Epithelial cell of prostate (primary cell): ENCODE measurements at regions not wholly inside any gene's neighbourhood (a gene's known extent, or its start where the extent isn't known, plus 50 kb on each side); places are given as distances from the start of the nearest gene placed in this dataset.

Source experiments
- DNase-seq: peaks from one replicate; pipeline ENCODE4 v3.0.0-alpha.2; 2011; ENCODE audit warnings: low read depth, low spot score
- H3K27ac ChIP-seq: fragments of 450-650 bp; 2 replicates; pipeline ENCODE4 v1.5.1; 2017; ENCODE audit warnings: mild to moderate bottlenecking

DNA sequence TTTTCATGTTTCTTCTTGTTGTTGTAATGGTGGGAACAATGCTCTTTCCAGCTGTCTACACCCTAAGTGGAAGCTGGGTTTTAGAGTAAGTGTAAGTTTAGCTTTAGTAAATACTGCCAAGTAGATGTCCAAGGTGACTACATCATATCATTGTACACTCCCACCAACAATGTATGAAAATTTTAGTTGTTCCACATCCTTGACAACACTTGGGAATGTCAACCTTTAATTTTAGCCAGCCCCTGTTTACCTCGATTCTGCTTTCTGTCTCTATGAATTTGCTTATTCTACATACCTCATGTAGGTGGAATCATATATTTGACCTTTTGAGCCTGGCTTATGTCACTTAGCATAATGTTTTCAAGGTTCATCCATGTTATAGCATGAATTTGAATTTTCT is 93.0 kb downstream of the MTPAP start:
- no peak overlapping the region for H3K27ac ChIP-seq
- no peak for DNase-seq

DNA sequence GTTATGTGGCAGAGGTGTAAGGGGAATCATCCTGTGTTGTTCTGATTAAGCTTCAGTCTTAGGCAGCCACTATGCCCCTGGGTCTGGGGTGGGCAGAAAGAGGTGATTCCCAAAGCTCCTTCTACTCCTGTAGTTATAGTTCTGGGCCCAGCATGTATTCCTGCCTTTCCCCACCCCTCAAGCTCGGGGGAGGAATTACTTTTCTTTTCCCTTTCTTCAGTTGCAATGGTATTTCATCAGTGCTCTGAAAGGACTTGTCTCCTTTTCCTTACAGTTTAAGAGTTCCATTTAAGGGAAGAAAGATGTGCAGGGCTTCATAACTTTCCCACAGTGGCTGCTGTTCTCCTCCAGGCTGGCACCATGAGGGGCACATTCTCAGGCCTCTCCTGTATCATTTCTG is 94.2 kb downstream of the MTPAP start:
- no peak overlapping the region for H3K27ac ChIP-seq
- no peak for DNase-seq

DNA sequence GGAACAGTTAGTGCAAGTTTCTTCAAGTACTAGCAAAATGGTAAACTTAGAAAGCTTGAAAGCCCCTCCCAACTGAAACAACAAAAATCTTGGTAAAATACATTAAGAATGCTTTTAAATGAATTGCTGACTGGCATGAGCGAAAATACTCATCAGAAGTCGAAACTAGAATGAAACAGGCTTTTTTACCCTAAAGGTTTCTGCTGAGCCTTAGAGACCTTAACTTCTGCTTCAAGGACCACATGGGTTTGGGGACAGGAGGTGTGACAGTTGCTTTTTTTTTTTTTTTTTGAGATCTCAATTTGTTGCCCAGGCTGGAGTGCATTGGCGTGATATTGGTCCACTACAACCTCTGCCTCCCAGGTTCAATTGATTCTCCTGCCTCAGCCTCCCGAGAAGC is 100.3 kb downstream of the MTPAP start:
- no peak overlapping the region for H3K27ac ChIP-seq
- no peak for DNase-seq

DNA sequence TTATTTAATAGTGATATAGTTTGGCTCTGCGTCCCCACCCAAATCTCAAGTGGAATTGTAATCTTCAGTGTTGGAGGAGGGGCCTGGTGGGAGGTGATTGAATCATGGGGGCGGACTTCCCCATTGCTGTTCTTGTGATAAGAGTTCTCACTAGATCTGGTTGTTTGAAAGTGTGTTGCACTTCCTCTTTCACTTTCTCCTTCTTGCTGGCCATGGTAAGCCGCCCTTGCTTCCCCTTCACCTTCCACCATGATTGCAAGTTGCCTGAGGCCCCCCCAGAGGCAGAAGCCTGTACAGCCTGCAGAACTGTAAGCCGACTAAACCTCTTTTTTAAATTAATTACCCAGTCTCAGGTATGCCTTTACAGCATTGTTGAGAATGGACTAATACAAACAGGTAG is 101.4 kb downstream of the MTPAP start:
- H3K27ac ChIP-seq: no peak overlapping the region

DNA sequence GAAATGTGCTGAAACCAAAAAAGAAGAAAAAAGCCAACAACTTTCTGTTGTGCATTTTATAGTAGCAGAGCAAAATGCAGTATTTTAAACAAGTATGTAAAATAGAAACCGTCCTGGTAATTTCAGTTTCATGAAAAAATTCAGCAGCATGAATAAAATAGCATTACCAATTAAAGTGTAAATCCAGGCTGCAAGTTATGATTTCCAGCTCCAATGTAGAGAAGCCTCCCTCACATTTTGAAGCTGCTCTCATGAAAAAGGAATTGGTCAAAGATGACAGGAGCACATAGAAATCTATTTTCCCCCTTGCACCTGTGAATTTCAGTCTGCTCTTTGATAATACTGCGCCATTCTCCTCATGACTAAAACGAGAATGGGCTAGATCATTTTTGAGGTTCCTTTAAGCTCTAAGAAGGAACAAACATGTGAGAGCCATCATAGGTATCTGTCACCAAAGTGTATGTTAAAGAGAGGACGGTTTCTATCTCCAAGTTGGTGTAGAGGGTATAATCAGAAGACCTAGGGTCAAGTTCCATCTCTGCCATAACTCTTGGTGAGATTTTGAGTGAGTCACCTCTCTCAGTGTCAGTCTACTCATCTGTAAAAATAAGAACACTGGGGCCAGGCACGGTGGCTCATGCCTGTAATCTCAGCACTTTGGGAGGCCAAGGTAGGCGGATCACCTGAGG is 107.5 kb downstream of the MTPAP start:
- DNase-seq: no peak
- no peak overlapping the region for H3K27ac ChIP-seq

More for the DNA sequence above, 101.4 kb downstream of the MTPAP start:
- no peak for DNase-seq

DNA sequence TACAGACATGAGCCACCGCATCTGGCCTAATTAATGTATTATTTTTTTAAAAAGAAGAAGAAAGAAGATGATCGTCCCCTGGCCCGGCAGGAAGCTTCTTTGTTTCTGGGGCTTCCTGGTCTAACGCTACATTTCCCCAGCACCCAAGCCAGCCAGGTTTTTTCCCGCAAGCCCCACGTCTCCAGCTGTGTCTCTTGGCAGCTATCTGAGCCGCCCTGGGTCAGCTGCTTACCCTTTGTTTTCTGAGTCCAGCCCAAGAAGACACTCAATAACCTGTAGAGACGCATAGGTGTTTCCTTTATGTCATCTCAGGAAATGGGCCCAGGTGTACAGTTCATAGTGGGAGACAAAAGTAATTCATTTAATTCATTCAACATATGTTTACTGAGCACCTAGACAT is 110.2 kb downstream of the MTPAP start:
- no peak for DNase-seq
- H3K27ac ChIP-seq: no peak overlapping the region

DNA sequence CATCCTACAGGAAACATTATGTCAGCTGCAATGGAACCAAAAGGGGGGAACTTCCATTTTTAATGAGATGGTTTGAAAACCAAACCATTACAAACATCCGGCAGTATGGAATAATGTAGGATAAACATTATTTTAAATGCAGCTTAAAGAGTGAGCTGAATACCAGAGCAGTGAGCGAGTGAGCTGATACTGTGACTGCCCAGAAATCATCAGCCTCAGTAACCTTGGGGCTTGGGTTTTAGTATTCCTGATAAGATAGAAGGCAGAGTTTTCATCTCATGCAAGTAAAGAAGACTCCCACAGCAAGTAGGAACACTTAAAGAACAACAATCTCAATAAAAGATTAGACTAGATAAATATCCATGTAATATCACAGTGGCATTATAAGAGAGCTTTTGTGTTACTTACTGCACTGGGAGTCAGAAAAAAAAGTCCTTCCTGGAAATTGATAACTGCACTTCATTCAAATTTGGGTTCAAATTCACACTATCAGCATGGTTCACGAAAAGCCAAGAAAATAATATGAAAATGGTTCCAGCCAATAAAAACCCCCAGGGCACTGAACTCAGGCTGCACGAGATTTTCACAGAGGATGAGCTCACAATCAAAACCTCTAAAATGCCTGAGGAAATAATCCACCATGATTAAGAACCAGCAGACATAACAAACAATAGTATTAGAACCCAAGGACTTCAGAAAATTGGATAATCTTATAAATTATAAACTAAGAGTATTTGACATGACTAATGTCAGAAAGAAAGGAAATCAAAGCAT is 115.7 kb downstream of the MTPAP start:
- no peak for DNase-seq
- no peak overlapping the region for H3K27ac ChIP-seq

DNA sequence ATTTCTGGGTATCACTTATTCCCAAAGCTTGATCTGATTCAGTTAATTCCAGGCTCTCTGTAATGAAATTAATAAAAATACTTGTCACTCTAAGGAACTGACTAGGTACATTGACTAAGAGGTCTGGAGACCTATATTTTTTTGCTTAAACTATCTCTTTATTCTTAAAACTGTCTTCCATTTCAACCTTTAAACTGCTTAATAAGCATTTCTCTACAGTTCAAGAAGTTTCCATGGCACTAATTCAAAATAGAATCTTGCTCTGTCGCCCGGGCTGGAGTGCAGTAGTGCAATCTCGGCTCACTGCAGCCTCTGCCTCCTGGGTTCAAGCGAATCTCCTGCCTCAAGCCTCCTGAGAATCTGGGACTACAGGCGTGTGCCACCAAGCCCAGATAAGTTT is 117.4 kb downstream of the MTPAP start:
- no peak for DNase-seq
- no peak overlapping the region for H3K27ac ChIP-seq

DNA sequence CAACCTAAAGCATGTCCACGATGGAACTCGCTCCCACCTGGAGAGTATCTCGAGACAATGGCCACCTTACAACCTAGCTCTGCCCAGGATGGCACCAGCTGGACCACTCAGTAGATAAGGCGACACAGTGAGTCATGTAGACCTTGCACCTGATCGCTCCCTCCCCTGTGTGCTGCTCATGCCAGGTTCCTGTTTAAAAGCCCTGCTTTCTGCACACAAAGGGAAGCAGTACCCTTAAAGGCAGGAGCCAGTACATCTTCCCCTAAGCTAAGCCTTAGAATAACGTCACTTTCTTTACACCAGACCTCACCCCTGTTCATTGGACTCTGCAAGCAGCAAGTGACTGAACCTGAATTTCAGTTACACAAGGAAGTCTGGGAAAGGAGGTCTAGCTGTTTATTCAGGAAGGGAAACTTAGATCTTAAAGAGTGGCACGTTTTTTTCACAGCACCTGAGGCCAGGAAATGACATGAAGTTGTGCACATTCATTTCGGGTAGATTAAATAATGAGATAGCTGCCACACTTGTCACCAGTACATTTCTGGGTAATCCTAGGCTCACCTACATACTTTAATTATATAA is 117.9 kb downstream of the MTPAP start:
- no peak overlapping the region for H3K27ac ChIP-seq
- no peak for DNase-seq

DNA sequence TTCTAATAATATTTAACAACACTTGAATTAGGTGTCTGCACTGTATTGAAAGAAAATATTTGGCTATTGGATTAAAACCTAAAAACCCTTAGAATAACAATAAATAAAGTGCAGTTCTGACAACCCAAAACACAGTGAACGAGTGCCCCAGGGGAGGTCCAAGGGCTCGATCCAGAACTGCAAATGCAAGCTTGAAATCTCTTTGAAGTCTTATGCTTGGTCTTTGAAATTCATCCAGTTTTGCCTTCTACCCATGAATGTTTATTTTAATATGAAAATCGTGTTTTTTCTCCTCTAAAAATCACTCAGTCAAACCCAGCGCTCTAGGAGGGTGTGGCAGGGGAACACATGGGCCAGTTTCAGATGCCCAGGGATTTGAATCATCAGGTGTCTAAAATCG is 119.5 kb downstream of the MTPAP start:
- H3K27ac ChIP-seq: no peak overlapping the region
- no peak for DNase-seq

DNA sequence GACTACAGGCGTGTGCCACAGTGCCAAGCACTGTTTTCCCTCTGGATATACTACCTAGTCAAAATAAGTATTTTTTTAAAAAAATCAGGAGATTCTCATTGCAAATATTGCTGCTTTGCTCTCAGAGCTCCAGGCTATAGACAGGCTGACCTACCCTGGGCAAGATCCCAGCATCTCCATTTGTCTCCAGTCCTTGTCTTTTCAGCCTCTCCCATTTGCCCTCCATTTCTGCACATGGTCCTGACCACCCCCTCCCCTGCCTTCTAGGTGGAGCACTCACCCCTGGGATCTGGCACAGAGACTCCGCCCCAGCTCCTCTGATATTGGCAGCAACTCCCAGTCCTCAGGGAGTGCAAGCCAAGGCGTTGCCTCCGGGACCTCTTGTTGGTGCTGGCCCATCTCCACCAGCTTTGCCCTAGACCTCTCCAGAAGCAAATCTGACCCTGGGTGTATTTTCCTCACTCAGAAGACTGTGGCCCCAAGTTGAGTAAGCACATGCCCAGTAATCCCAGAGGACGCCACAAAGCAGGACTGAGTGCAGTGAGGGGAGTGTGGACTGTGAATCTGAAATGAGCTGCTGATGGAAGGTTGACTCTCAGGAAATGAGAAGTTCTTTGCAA is 120.6 kb downstream of the MTPAP start:
- no peak for DNase-seq
- no peak overlapping the region for H3K27ac ChIP-seq

DNA sequence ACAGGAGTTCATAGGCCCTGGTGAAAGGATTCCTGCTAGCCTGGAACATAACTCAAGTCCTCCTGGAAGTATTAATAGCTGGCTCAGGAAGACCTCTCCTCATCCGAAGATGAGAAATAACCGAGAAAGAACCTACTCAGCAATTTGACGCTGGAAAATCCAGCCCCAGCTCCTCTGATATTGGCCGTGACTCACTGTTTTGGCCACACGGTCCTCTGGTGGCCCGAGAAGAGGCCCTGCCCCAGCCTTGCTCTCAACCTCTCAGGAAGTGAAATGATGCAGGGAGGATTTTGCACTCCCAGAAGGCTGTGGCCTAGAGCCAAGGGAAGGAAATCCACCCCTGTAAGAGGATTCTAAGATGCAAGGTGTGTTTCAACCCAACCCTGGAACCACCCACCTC is 121.6 kb downstream of the MTPAP start:
- no peak overlapping the region for H3K27ac ChIP-seq
- no peak for DNase-seq

DNA sequence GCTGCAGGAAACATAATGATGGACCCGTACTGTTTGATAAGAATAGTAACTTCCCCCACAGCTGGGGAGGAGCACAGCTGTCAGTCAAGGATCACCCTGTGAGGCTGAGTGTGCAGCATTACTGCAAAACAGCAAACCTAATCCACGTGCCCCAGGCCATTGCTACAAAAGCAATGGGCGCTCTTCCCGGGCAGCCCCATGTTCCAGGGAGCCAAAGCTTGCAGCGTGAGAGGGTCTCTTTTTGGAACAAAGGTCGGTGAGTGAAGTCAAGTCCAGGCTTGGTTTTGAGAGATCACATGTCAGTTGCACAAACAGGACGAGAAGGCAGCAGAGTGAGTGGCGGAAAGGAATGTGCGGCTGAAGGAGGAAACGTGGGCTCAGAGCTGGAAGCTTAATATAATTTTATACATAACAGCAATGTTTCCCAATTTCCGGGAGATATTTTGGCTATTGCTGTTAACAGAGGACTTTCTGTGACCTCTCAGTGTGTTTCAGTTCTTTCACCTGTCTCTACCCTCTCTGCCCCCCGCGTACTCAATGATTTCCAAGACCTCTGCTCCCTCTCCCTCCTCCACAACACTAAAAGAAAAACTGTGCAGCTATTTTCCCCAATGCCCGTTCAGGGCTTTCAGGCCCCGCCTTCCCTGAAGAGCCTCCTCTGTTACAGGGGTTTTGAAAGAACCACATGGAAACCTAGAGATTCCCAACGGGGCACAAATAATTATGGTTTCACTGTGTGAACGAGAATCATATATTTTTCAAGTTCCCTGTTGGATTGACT is 128.9 kb downstream of the MTPAP start:
- peak; percentile 29 for DNase-seq
- peak overlapping the region; percentile 61 for H3K27ac ChIP-seq

DNA sequence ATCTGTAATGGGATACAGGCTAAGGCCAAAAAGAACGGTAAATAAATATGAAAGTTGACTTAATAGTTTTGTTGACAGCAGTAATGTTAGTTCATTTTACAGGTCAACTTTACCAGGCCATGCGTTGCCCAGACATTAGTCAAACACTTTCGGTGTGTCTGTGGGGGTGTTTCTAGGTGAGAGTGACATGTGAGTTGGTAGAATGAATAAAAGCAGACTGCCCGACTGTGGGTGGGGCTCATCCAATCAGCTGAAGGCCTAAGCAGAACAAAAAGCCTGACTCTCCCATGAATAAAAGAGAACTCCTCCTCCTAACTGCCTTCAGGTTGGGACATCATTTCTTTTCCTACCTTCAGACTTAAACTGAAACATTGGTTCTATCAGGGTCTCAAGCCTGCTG is 132.3 kb downstream of the MTPAP start:
- no peak for DNase-seq
- no peak overlapping the region for H3K27ac ChIP-seq

DNA sequence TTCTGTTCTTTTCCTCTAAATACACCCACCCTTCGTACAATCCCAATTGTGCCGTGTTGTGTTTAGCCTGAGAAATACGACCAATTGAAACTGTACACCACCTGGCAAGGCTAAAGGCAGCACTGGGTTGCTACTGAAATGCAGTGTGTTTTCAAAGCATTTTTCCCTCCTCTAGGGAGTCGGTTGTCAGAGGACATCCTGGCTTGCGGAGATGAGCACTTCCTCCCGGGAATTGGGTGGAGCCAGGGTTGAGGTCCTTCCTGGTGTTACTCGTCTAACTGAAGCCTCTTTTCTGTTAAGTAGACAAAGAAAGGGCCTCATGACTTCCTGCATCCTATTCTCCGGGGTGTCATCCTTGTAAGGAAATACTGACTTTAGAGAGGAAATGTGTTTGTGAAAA is 133.5 kb downstream of the MTPAP start:
- DNase-seq: no peak

DNA sequence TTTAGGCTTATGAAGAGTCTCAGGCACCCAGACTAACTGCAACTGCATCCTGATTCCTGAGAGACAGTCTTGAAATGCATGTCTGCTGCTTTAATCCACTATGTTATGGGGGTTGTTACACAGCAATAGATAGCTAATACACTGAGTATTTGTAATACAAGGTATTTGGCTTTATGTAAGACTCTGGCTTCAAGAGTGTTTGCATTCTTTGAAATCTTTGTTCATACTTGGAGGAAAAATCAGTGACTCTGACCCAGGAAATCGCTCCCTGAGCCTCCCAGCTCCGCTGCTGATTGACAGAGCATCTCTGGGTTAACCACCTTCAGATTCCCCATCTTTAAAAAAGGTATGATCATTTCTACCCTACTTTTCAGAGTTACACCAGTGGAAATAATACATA is 133.9 kb downstream of the MTPAP start:
- H3K27ac ChIP-seq: no peak overlapping the region
- DNase-seq: no peak

More for the DNA sequence above, 133.5 kb downstream of the MTPAP start:
- no peak overlapping the region for H3K27ac ChIP-seq

DNA sequence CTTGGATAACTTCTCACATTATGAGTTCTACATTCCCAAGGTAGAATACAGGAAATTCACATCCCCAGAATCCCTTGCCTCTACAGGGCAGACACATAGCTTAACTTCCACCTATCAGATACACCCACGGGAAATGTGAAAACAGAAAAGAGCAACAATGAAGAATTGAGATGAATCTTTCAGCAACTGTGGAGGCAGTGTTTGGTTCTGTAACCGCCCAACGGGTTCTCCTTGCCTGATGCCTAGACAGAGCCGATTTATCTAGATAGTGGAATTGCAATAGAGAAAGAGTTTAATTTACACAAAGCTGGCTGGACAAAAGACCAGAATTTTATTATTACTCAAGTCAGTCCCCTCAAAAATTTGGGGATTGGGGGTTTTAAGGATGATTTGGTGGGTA is 138.8 kb downstream of the MTPAP start:
- H3K27ac ChIP-seq: no peak overlapping the region
- DNase-seq: no peak

DNA sequence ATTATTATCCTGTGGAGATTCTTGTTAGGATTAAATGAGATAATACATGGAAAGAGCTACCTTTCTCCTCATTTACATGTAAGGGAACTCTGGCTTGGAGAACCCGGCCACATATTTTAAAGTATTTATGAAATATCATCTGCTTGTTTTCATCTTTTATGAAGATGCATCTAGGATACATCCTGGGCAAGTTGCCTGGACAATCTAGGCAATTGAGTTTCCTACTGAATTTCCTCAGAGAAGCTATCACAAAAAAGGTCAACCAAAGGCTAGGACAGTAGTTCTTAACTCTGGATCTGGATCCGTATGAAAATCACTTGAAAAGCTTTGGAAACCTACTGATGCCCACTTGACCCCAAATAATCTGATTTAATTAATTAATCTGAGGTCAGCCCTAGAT is 140.7 kb downstream of the MTPAP start:
- DNase-seq: no peak
- H3K27ac ChIP-seq: no peak overlapping the region

DNA sequence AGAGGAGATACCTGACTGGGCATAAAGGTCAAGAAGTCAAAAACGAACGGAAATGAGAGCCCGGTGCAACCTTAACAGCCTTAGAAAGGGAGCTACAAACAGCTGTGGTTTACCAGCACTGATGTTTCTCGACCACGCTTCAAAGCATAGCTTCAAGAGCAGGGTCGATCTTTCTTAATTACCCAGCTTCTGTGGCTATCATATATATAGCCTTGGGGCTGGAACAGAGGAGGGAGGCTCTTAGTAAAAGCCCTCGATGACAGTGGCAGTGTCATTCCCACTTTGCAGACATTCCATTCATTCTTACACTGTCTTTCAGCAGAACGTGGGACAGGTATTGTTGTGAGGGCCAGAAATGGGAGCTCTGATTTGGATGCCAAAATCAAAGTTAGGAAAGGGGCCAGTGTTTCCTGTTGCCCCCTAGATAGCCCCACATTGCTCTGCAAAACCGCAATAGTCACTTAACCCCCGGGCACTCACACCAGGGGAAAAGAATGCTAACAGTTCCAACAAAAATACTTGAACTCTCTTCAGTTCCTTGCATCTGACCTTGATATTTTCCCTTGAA is 141.5 kb downstream of the MTPAP start:
- DNase-seq: no peak
- H3K27ac ChIP-seq: no peak overlapping the region

DNA sequence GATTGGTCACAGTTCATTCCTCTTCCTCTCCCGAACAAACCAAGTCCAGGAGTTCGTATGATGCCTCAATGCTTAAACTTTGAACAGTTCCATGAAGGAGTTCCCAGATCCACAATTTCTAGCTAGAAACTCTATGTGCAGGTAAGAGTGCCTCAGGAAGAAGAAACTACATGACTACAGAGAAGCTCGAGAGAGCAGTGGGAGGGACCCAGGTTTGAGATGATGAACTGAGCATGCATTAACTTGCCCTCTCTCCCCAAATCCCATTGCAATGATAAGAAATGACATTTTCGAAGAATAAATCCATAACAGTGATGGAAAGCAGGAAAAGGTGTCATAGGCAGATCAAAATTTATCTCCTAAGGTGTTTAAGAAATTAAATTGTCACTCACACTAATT is 140.6 kb upstream of the JCAD start:
- DNase-seq: no peak
- H3K27ac ChIP-seq: no peak overlapping the region
